RKO (cell line): ENCODE measurements at regions not wholly inside any gene's neighbourhood (a gene's known extent, or its start where the extent isn't known, plus 50 kb on each side); places are given as distances from the start of the nearest gene placed in this dataset.
"Not testable (repeated sequence)": the region's sequence is repeated elsewhere in the genome, so short reads cannot be mapped to it uniquely, and the experiment has no call there.

Experiments used
- DNase-seq: peaks from one replicate; pipeline ENCODE4 v3.0.0-alpha.2; 2016; ENCODE audit warnings: low spot score

DNA sequence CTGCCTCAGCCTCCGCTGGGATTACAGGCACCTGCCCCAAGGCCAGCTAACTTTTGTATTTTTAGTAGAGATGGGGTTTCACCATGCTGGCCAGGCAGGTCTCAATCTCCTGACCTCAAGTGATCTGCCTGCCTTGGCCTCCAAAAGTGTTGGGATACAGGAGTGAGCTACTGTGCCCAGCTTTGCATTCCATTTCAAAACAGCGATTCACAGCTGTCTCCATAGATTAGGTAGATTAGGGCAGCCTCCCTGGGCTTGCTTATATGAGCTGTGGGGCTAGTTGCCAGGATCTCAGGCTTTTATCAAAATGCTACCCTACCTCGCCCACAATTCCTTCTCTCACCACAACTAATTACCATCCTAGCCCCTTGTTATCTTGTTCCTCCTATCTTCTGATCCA lies 176.4 kb upstream of the ZKSCAN2 start:
- no peak for DNase-seq

DNA sequence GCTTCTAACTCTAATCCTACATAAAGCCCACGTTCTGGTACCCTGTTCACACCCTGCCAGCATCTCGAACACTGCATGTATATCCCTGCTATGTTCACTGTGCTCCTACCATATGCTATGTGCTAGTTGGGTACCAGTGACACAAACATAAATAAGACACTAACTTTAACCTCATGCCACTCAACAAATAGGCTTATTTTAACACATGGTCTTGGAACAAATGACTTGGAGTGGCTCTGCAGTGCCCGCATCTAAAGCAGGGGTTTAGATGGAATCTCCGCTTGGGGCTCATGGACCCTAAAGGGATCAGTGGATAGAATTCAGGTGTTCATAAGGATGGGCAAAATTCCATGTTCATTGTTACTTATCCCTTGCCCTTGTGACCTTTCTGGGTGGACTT lies 175.7 kb upstream of the ZKSCAN2 start:
- no peak for DNase-seq

DNA sequence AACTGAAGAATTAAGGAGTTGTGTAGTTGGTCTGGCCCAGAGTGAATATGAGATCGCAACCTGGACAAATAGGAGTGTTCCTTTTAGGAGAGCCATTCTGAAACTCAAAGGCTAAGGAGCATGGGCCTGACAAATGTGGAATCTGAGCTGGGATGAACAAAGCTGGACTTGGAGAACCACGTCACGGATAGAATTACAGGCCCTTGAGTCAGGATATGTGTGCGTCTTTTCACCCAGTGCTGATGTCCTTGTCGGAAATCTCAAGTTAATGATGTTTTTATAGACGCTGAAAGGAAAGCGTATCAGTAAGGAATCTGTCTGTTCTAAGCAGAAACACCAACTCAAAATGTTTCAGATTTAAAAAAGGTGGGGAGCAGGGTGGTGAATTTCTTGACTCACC lies 173.8 kb upstream of the ZKSCAN2 start:
- DNase-seq: no peak

DNA sequence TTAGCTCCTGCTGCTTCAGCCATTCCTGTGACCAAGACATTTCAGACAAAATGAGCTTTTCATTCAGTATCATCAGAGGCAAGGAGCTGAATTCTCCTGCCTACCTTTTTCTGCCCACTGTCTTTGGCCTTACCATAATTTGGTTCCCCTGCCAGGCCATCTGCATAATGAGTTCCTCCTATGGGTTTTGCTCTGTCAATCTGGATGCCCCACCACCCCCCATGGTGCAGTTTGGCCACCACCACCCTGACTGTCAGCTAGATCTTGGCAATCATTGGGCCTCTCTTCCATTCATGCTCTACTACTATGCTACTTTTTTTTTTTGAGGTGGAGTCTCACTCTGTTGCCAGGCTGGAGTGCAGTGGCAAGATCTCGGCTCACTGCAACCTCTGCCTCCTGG lies 169.2 kb upstream of the ZKSCAN2 start:
- no peak for DNase-seq

DNA sequence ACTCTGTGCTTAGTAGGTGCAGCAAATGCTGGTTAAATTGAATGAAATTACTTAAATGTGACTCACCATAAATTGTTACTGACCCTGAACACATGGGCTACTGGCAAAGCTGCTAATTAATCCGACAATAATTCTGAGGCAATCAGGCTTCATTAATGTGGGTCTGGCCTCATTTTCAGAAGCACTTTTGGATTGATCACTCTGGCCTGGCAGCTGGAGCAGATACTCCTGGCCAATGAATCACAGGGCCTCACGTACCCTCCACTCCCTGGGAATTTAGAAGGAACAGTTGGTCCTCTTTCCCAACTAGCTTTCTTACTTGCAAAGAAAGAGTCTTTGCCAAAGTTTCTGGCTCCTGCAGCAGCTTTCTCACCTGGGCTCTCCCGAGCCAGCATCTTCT lies 162.0 kb upstream of the ZKSCAN2 start:
- DNase-seq: no peak

DNA sequence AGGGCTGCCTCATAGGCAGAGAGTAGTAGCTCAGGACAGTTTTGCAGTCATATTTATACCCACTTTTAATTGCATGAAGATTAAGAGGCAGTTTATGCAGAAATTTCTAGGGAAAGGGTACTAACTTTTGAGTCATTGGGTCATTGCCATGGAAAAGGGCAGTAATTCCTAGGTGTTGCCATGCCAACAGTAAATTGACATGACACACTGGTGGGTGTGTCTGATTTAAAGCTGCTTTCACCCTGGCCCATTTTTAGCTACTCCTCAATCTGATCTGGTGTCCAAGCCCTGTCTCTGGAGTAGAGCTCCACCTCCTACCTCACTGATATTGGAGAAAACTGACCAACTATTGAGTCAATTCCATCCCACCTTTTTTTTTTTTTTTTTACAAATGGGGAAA lies 161.5 kb upstream of the ZKSCAN2 start:
- peak; percentile 4 for DNase-seq

DNA sequence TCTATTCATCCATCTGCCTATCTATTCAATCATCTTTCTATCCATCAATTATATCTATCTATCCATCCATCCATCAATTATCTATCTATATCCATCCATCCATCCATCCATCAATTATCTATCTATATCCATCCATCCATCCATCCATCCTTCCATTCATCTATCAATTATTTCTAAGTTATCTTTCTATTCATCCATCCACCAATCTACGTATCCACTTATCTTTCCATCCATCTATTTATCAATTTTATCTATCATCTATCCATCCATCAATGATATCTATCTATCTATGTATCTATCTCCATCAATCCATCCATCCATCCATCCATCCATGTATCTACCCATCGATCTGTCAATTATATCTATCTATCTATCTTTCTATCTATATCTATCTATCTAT lies 158.4 kb upstream of the ZKSCAN2 start:
- DNase-seq: no peak

DNA sequence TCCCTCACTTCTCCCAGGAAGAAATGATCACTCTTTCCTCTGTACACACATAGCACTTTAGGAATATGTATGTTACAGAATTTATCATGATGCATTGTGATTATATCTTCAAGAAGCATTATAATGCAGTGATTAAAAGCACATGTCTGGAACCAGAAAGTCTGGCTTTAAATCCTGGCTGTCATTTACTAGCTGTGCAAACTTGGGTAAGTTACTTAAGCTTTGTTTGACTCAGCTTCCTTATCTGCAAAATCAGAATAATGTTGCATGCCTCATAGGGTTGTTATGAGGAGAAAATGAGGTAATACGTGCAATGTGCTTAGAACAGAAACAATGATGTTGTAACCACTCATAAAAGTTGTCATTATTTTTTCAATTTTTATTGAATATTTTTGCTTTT lies 156.3 kb upstream of the ZKSCAN2 start:
- peak; percentile 12 for DNase-seq

DNA sequence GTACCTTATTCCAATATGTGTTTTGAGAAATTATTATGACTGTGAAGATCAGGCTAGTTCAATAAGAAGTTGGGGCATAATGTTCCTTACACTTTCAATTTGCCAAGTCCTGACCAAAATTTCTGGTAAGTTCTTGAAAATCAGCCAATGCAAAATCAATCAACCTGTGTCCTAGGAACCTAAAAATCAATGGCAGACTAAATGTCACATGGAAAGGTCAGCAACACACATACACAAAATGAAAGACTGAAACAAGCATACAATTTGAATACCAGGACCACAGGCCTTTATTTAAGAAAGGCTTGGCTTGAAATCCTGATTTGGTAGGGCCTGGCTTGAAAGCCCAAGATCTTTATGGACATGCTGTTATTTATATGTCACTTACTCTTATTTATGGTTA lies 155.5 kb upstream of the ZKSCAN2 start:
- DNase-seq: no peak

DNA sequence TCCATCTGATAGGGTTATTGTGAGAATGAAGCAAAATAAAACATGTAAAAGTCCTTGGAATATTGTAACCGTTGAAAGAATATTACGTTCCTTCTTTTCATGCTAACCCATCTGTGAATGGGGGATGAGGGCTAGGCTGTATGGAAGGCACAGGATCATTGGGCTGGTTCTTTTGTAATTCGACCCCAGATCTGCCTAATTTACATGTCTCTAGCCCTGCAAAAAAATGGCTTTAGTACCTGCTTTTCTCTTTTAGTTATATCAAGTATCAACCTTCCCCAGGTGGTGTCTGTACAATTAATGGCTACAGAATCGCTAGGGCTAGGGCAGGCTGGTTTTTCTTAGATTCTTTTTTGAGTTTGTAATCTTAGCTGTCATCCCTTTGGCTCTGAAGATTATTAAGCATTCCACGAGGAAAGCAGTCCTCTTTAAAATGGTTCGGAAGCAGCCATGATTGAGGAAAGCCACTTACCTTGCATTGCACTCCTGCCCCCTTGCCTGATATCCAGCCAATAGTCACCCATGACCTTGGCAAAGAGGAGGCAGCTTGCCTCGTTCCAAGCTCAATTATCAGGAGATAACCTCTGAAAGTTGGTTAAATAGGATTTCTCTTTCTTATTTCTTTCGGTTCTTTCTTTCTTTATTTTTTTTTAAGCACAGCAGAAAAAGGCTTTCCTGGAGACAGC lies 153.9 kb upstream of the ZKSCAN2 start:
- DNase-seq: no peak

DNA sequence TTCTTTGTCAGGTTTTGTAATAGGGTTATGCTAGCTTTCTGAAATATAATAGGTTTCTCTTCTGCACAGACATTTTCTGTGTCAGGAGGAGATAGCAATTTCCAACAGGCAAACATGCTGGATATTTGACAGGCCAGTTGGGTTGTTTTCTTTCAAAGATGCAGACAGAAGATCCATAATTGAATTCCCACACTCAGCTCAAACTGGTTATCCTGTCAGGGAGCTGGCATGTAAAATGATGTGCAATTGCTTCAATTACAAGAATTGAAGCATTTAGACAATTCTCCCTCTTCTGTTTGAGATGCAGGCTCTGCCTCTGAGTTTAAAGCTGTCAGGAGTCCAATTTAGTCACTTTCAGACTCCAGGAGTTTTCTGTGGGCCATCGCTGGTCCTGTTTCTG lies 146.2 kb upstream of the ZKSCAN2 start:
- DNase-seq: no peak

DNA sequence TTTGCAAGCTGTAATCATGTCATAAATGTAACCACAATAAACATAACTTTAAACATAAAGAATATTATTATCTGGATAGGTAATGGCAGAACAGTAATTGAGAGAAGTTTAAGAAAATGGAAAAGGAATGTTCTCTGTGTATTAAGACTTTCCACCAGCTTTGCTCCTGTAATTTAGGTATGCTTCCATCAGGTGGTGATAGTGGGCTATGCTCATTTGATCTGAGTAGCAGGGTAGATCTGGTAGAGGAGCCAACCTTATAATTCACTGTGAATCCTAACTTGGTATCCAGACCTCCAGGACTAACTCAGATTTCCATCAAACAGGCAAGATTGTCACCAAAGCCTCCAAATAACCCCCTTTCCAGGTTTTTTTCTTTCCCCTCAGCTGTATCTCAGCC lies 137.9 kb upstream of the ZKSCAN2 start:
- DNase-seq: no peak

DNA sequence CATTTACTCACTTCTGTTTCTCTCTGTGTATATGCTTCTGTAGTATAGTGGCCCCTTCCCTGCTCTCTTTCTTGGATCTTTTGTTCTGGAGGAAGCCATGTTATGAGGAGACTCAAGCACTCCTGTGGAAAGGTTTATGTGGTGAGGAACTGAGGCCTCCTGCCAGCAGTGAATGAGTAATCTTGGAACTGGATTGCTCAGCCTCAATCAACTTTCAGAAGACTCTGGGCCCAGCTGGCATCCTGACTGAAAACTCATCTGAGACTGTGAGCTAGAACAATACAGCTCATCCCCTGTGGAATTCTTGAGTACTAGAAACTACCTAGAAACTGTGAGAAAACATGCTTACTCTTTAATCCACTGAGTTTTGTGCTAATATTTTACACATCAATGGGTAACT lies 133.1 kb upstream of the ZKSCAN2 start:
- peak; percentile 44 for DNase-seq

DNA sequence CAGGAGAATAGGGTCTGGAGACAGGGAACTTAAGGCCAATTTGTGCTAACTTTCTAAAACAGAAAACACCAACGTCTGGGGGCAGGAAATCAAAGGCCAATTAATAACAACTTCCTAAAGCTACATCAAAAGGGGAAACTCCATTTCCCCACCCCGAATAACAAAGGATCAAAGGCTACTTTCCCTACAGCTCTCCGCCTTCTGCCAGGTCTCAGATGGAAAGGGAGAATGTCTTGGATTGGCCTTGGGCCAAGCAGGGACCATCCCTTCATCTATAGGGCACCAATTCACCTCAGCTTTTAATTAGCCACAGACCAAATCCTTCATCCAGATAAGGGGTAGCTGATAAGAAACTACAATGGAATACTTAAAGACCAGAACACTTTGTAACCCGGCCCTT lies 116.9 kb upstream of the ZKSCAN2 start:
- DNase-seq: no peak

DNA sequence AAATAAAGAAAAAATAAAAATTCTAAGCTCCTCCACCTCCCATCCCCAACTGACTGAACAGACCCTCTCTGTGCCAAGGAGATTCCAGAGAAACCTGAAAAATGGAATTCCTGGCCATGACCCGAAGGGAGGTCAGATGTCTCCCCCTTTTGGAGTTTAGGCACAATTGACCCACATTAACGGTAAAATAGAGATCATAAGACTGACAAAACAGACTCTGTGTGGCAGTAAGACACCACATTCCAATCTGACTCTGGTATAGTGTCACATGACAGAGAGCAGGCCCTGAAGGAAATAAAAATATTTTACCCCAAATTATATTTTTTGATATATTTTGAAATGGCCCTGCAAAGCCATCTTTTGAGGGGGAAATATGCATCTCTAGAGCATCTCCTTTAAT lies 115.1 kb upstream of the ZKSCAN2 start:
- DNase-seq: peak; percentile 32

DNA sequence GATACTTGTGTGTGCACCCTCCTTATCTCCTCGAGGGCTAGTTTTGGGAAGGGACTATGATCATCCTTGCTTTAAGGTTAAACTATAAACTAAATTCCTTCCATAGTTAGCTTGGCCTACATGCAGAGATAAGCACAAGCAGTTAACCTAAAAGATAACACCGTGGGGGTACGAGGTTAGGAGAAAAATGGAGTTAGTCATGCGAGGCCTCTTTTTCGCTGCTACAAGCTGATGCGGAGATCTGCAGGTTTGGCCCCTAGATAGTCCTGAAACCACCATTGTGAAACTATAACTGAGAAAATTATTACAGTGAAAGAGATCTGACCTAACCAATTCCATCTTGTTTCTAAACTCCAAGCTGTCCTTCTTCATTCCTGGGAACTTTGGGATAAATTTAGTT lies 113.7 kb upstream of the ZKSCAN2 start:
- no peak for DNase-seq

DNA sequence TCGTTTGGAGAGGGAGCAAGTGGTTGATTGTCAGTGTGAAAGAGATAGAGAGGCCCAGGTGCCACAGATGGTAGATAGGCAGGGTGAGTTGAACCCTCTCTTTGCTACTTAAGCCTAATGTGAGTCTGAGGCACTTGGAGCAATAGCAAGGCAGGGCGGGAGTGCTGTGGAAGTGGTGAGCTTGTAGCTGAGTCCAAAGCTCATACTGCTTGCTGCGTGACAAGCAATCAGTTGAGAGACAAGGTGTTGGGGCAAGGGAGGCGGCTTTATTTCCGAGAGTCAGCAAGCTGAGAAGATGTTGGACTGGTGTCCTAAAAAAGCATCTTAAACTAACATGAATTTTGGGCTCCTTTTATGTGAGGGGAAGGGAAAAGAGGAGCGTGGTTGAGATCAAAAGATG lies 112.9 kb upstream of the ZKSCAN2 start:
- no peak for DNase-seq

DNA sequence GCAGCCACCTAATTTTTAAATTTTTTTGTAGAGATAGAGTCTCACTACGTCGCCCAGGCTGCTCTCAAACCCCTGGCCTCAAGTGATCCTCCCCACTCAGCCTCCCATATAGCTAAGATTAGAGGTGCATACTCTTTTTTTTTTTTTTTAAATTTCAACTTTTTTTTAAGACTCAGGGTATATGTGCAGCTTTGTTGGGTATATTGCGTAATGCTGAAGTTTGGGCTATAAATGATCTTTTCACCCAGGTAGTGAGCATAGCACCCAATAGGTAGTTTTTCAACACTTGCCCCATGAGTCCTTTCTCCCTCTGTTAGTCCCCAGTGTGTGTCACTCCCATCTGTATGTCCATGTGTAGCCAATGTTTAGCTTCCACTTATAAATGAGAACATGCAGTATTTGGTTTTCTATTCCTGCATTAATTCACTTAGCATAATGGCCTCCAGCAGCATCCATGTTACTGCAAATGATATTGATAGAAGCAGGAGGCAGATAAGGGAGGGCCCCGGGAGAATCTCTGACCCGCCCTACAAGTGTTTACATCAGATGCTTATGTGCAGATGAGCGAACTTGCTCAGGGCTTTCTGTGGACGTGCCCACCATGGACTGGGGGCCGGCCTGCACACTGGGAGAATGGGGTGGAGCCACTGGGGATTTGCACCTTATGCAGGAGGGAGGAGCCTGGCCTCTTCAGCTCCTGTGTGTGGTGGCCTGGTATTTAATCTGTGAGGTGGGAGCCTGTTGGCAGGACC lies 110.3 kb upstream of the ZKSCAN2 start:
- DNase-seq: no peak

DNA sequence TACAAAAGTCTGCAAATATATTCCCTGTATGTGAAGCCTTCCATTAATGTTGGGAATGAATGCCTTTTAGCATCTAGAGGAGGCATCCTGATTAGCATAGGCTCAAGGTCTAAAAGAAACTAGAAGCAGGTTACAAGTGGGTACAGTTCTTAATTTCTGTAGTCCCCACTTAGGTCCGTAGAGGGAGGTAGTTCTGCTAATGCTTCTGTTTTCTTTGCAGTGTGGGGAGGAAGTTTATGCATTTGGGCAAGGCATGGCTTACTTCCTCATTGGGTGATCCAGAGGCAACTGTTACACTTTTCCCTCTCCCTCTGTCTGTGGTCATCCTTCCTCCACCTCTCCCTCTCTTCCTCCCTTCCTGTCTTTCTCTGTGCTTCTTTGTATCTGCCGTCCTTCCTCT lies 108.4 kb upstream of the ZKSCAN2 start:
- peak; percentile 4 for DNase-seq

DNA sequence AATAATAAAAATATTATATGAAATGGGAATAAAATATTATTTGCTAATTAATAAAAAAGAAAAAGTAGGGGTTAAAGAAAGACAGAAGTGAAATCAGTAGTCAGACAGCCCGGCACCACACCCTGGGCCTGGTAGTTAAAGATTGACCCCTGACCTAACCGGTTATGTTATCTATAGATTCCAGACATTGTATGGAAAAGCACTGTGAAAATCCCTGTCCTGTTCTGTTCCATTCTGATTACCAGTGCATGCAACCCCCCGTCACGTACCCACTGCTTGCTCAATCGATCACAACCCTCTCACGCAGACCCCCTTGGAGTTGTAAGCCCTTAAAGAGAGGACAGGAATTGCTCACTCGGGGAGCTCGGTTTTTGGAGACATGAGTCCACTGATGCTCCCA lies 101.9 kb upstream of the ZKSCAN2 start:
- DNase-seq: not testable (repeated sequence)

DNA sequence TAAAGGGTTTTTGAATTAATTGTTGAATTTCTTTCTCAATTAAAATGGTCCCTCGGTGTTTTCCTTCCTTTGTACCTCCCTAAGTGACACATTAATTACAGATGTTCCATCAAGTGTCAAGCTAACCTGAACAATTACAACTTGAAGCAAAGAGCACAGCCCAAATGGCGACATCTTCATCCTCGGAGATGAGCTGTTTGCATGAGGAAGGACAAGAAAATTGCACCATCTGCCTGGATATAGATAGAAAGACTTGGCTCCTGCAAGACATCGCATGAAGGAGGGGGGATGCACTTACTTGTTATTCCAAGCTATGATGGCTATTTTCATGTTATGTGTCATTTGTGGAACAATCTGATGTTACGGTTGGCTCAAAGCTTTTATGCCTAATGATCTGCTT lies 86.4 kb upstream of the ZKSCAN2 start:
- DNase-seq: no peak

DNA sequence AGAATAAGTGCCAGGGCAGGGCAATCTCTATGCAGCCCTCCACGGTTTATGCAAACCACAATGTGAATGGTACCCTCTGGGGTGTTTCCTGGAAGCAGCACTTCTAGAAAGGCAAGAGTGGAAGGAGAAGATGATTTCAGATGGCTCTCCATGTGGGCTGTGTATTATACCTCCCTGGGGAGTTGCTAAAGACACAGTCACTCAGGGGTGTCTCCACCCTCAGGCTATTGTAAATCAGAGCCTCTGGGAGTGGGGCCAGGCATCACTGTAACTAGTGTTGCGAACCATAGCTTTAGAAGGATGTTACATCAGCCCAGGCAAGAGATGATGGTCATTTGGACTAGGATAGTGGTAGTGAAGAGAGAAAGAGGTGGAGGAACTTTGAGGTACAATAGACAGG lies 83.3 kb upstream of the ZKSCAN2 start:
- DNase-seq: no peak

DNA sequence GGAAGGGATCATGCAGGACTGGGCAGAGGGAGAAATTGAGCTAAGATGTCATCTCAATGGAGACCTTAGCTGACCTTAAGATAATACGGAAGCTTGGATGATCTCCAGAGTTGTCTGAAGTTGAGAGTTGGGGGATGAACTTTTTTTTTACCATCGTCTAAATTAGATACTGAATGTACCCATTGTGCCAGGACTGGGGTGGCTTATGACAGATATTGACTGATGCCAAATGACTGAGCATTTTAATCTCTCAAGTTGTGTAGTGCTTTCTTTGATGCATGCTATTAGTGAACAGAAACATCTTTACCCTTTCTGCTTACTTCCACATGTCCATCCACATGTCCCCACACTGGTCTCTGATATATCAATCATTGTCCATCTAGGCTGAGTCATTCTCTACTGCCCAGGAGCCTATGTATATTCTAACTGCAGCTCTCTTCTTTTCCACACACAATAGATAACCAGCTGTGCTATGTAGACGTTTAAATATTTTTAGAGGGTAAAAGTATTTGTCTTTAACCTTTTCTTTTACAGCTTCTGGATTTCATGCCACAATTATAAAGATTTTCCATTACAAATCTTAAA lies 60.2 kb upstream of the ZKSCAN2 start:
- no peak for DNase-seq

DNA sequence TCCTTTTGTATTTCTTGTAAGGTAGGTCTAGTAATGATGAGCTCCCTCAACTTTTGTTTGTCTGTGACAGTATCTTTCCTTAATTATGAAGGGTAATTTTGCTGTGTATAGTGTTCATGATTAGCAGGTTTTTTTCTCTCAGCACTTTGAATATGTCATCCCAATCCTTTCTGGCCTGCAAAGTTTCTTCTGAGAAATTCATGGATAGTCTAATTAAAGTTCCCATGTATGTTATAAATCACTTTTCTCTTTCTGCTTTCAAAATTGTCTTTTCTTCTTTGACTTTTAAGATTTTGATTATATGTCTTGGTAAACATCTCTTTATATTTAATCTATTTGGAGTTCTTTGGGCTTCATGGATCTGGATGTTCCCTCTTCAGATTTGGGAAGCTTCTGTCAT lies 54.3 kb upstream of the ZKSCAN2 start:
- no peak for DNase-seq
